Keratinocyte (primary cell): ENCODE measurements at regions not wholly inside any gene's neighbourhood (a gene's known extent, or its start where the extent isn't known, plus 50 kb on each side); places are given as distances from the start of the nearest gene placed in this dataset.

Source experiments
- DNase-seq: peaks from one replicate; pipeline ENCODE4 v3.0.0-alpha.2; 2011; ENCODE audit warnings: low read depth, missing footprints, low spot score
- FAIRE-seq: peaks from 2 replicates; lab custom pipeline; 2011; peaks lifted over from hg19 to GRCh38; lab: Jason Lieb, UNC
- H2AFZ ChIP-seq: 2 replicates; pipeline ENCODE4 v1.6.0; 2012; ENCODE audit warnings: low read length, control low read depth, inconsistent platforms; ENCODE audit not compliant: control insufficient read depth
- H3K27ac ChIP-seq: 2 replicates; pipeline ENCODE4 v1.5.1; 2011; ENCODE audit warnings: low read length; ENCODE audit not compliant: control insufficient read depth, insufficient read depth
- H3K27me3 ChIP-seq: 3 replicates; pipeline ENCODE4 v1.6.0; 2011; ENCODE audit warnings: low read length; ENCODE audit not compliant: control insufficient read depth, insufficient read depth; ENCODE audit errors: extremely low read depth
- H3K36me3 ChIP-seq, 2 experiments: 2 replicates in 1 of 2; 3 replicates in 1 of 2; pipeline ENCODE4 v1.5.1; 2011; ENCODE audit warnings: low read length in 2 of 2, mild to moderate bottlenecking in 1 of 2; ENCODE audit not compliant: control insufficient read depth in 2 of 2, insufficient read depth in 2 of 2; ENCODE audit errors: extremely low read depth in 1 of 2
- H3K4me1 ChIP-seq: 3 replicates; pipeline ENCODE4 v1.5.1; 2011; ENCODE audit warnings: low read length; ENCODE audit not compliant: control insufficient read depth, insufficient read depth; ENCODE audit errors: extremely low read depth
- H3K4me2 ChIP-seq: 3 replicates; pipeline ENCODE4 v1.6.0; 2011; ENCODE audit warnings: low read depth, low read length; ENCODE audit not compliant: control insufficient read depth, insufficient read depth; ENCODE audit errors: extremely low read depth
- H3K4me3 ChIP-seq, 3 experiments: fragments of 200-600 bp in 1 of 3; sonication (generic) in 1 of 3; 2 replicates in 2 of 3; 3 replicates in 1 of 3; pipeline ENCODE4 v1.5.1; 2011 to 2016; ENCODE audit warnings: low read length in 3 of 3, mild to moderate bottlenecking in 3 of 3, control low read depth in 2 of 3, inconsistent platforms in 1 of 3, low read depth in 1 of 3, mixed read lengths in 1 of 3, mixed run types in 1 of 3, moderate library complexity in 1 of 3; ENCODE audit not compliant: control insufficient read depth in 2 of 3, insufficient read depth in 2 of 3; ENCODE audit errors: extremely low read depth in 1 of 3
- H3K79me2 ChIP-seq: 2 replicates; pipeline ENCODE4 v1.6.0; 2012; ENCODE audit warnings: low read length; ENCODE audit not compliant: control insufficient read depth, insufficient read depth
- H3K9ac ChIP-seq: 3 replicates; pipeline ENCODE4 v1.6.0; 2011; ENCODE audit warnings: low read length; ENCODE audit not compliant: control insufficient read depth, insufficient read depth; ENCODE audit errors: extremely low read depth
- H3K9me1 ChIP-seq: 3 replicates; pipeline ENCODE4 v1.6.0; 2011; ENCODE audit warnings: low read length; ENCODE audit not compliant: control insufficient read depth, insufficient read depth; ENCODE audit errors: extremely low read depth
- H3K9me3 ChIP-seq: 2 replicates; pipeline ENCODE4 v1.5.1; 2012; ENCODE audit warnings: low read depth, low read length; ENCODE audit not compliant: control insufficient read depth
- H4K20me1 ChIP-seq: 3 replicates; pipeline ENCODE4 v1.6.0; 2011; ENCODE audit warnings: low read length; ENCODE audit not compliant: control insufficient read depth, insufficient read depth; ENCODE audit errors: extremely low read depth
- EZH2 ChIP-seq: IDR thresholded peaks from one replicate; pipeline ENCODE4 v1.6.1; 2012; ENCODE audit warnings: inconsistent platforms, mild to moderate bottlenecking, low read length, moderate library complexity
- dilution Hi-C: fragments of 300-500 bp; cut with MboI; formaldehyde crosslinking; loops from one replicate; pipeline ENCODE4 v1.7.0; 2020; ENCODE audit warnings: low sequenced_read_pairs; ENCODE audit not compliant: extremely low pct_ligation_motif_present
- TF ChIP-seq, protein P1 (sequence below), 3 experiments: IDR thresholded peaks in 1 of 3; conservative IDR thresholded peaks in 1 of 3; optimal IDR thresholded peaks in 1 of 3; 2 replicates in 2 of 3; 3 replicates in 1 of 3; pipeline versions ENCODE3 to v1.5.1; 2011; ENCODE audit warnings: low read length in 3 of 3, mild to moderate bottlenecking in 3 of 3, moderate library complexity in 2 of 3, control low read depth in 1 of 3, inconsistent platforms in 1 of 3; ENCODE audit not compliant: insufficient read depth in 2 of 3; ENCODE audit errors: extremely low read depth in 1 of 3

DNA sequence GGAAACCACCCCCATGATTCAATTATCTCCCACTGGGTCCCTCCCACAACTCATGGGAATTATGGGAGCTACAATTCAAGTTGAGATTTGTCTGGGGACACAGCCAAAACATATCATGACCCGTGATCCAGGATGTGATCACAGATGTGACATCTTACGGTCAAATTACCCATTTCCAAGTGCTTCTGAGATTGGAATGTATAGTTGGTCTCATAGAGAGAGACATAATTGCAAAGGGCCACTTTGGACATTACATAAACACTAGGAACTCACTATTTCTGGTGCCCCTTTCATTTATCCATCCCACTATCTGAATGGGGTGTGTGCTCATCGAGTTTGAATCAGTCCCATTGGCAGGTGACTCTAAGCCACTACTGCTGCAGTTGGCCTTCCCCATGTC is 204.5 kb downstream of the PHLDA1 start:
- Histone ChIP-seq H3K4me2 (no peak overlapping the region), H2AFZ (peak overlapping the region; percentile 4), H3K9me1 (no peaks in the 10 kb centered on the region), H3K9me3 (no peaks in the 10 kb centered on the region), H4K20me1 (no peaks in the 10 kb centered on the region), H3K4me3 (no peak overlapping the region), H3K79me2 (no peaks in the 10 kb centered on the region), H3K4me1 (peaks cover 40% of the 10 kb centered on the region), H3K27me3 (no peaks in the 10 kb centered on the region), H3K36me3 (peaks cover 0 to 3% of the 10 kb centered on the region in 2 experiments), H3K9ac (no peak overlapping the region), H3K27ac (peak overlapping the region; percentile 96)
- FAIRE-seq (no peak), DNase-seq (no peak)
- TF ChIP-seq EZH2: no peak
- TF ChIP-seq, protein P1, sequence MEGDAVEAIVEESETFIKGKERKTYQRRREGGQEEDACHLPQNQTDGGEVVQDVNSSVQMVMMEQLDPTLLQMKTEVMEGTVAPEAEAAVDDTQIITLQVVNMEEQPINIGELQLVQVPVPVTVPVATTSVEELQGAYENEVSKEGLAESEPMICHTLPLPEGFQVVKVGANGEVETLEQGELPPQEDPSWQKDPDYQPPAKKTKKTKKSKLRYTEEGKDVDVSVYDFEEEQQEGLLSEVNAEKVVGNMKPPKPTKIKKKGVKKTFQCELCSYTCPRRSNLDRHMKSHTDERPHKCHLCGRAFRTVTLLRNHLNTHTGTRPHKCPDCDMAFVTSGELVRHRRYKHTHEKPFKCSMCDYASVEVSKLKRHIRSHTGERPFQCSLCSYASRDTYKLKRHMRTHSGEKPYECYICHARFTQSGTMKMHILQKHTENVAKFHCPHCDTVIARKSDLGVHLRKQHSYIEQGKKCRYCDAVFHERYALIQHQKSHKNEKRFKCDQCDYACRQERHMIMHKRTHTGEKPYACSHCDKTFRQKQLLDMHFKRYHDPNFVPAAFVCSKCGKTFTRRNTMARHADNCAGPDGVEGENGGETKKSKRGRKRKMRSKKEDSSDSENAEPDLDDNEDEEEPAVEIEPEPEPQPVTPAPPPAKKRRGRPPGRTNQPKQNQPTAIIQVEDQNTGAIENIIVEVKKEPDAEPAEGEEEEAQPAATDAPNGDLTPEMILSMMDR (optimal IDR thresholded peaks at IDR 0.05 in 1 of 3, IDR thresholded peaks at IDR 0.05 in 1 of 3, conservative IDR thresholded peaks at IDR 0.05 in 1 of 3; ENCODE audit: extremely low read depth in 1 of 3, insufficient read depth in 2 of 3, low read length in 3 of 3): no peak
- dilution Hi-C loops: no loop called here

DNA sequence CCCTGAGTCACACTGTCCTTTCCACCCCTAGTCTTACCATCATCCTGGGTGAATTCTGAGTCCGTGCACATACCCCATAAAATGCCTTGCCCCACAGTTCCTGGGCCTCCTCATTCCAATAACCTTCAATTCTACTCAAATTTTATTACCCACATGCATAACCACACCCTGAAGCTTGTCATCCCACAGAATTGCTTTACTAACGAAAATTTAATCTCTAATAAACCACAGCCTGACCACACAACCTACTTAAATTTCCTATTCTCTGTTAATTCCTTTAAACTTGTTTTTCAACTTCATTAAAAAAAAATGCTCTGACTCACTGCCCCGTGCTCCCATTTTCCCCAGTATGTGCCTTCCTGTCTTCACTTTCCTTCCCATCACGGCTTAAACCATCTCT is 205.9 kb downstream of the PHLDA1 start:
- H3K9me1 ChIP-seq: no peaks in the 10 kb centered on the region
- no peaks in the 10 kb centered on the region for H4K20me1 ChIP-seq
- peaks cover 0 to 3% of the 10 kb centered on the region in 2 experiments for H3K36me3 ChIP-seq
- no peak overlapping the region for H2AFZ ChIP-seq
- TF ChIP-seq, protein P1 (optimal IDR thresholded peaks at IDR 0.05 in 1 of 3, IDR thresholded peaks at IDR 0.05 in 1 of 3, conservative IDR thresholded peaks at IDR 0.05 in 1 of 3; ENCODE audit: extremely low read depth in 1 of 3, insufficient read depth in 2 of 3, low read length in 3 of 3): no peak
- no peak for TF ChIP-seq EZH2
- no peaks in the 10 kb centered on the region for H3K79me2 ChIP-seq
- H3K4me2 ChIP-seq: peak overlapping the region; percentile 97
- peak overlapping the region; percentile 29 to 66 (median 57) for H3K4me3 ChIP-seq
- H3K4me1 ChIP-seq: peaks cover 52% of the 10 kb centered on the region
- dilution Hi-C loops: no loop called here
- H3K27ac ChIP-seq: peak overlapping the region; percentile 96
- no peaks in the 10 kb centered on the region for H3K27me3 ChIP-seq
- peak overlapping the region; percentile 72 for H3K9ac ChIP-seq
- DNase-seq: peak; percentile 64
- peak; percentile 73 for FAIRE-seq
- no peaks in the 10 kb centered on the region for H3K9me3 ChIP-seq
